Naive thymus-derived CD8-positive, alpha-beta T cell (primary cell): ENCODE measurements at regions not wholly inside any gene's neighbourhood (a gene's known extent, or its start where the extent isn't known, plus 50 kb on each side); places are given as distances from the start of the nearest gene placed in this dataset.

ENCODE experiments used
- ATAC-seq, 2 donors: fragments of 150-1000 bp; cut with Tn5 transposase in 1 of 2; sonication (Bioruptor Pico), chemical (Tn5 transposase) in 1 of 2; 1 replicate in 1 of 2; 2 replicates in 1 of 2; pipeline ENCODE4 v1.10.0; 2021; ENCODE audit warnings: mild to moderate bottlenecking in 2 of 2, moderate library complexity in 2 of 2
- POLR2A ChIA-PET: fragments of 350-600 bp; sonication (Branson Sonifier 250); formaldehyde crosslinking; loops from one replicate; lab custom pipeline; 2021; ENCODE audit warnings: antibody characterized with exemption; lab: Charles Lee
- DNase-seq, 10 donors: peaks; one replicate each; pipeline versions ENCODE4 v3.0.0 to v3.0.0-alpha.2; 2020 to 2022
- H3K27ac Mint-ChIP-seq, 10 donors: one replicate each; pipeline ENCODE4 v1.8.0; 2020 to 2022; ENCODE audit warnings: mild to moderate bottlenecking in 10 of 10, mixed read lengths in 10 of 10, moderate library complexity in 4 of 10, inconsistent platforms in 1 of 10
- H3K27me3 Mint-ChIP-seq, 5 donors: one replicate each; pipeline ENCODE4 v1.8.0; 2021 to 2022; ENCODE audit warnings: mixed read lengths in 5 of 5
- H3K36me3 Mint-ChIP-seq, 3 donors: one replicate each; pipeline ENCODE4 v1.8.0; 2020 to 2022; ENCODE audit warnings: mixed read lengths in 3 of 3, mild to moderate bottlenecking in 2 of 3, inconsistent platforms in 1 of 3
- H3K4me1 Mint-ChIP-seq, 4 donors: one replicate each; pipeline ENCODE4 v1.8.0; 2021 to 2022; ENCODE audit warnings: mixed read lengths in 4 of 4
- H3K4me3 Mint-ChIP-seq, 10 donors: one replicate each; pipeline ENCODE4 v1.8.0; 2020 to 2022; ENCODE audit warnings: mild to moderate bottlenecking in 10 of 10, mixed read lengths in 10 of 10, moderate library complexity in 6 of 10, inconsistent platforms in 1 of 10
- H3K9me3 Mint-ChIP-seq, 9 donors: one replicate each; pipeline ENCODE4 v1.8.0; 2020 to 2022; ENCODE audit warnings: mixed read lengths in 9 of 9, mild to moderate bottlenecking in 3 of 9, inconsistent platforms in 1 of 9, moderate library complexity in 1 of 9

DNA sequence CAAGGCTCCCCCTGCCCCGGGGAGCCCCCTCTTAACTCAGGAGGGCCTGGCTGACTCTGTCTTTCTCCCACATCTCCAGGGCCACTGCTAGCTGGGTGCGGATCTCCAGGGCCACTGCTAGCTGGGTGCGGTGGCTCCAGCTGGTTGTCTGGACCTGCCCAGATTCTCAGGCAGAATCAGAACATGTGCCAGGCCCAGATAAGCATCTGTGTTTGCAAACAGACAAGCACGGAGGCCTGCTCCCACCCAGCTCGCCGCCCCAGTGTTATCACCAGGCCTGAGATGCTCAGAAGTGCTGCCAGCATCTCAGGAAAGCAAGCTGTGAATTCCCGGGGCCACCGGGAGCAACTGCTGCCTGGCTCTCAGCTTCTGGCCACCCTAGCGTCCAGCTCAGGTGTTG, 98.4 kb upstream of the FZD10 start:
- Mint-ChIP-seq H3K27me3 (peaks cover 0 to 10% (median 4%) of the 10 kb centered on the region in 5 donors), H3K9me3 (peaks cover 0 to 9% (median 0%) of the 10 kb centered on the region in 9 donors), H3K4me1 (no peaks in the 10 kb centered on the region), H3K27ac (no peak overlapping the region), H3K4me3 (no peak overlapping the region), H3K36me3 (peaks cover 0 to 9% (median 0%) of the 10 kb centered on the region in 3 donors)
- POLR2A ChIA-PET: no interaction called here
- DNase-seq (no peak), ATAC-seq (no peak)

DNA sequence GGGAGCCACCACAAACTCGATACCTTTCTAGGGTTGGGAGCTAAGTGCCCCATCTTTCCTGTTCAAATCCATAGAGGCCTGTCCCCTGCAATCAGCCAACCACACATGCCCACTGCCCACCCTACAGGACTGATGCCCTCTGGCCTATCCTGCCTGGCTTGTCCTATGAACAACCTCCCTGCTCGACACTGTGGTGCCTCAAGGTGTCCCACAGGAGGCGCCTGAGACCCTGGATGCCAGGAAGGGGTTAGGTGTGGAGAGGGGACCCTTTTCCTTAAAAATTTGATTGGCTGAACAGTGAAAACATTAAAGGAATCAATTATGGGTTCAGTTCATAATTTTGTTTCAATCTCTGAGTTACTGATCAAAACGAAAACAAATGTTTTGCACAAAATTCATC, 97.3 kb upstream of the FZD10 start:
- peaks cover 0 to 9% (median 0%) of the 10 kb centered on the region in 9 donors for H3K9me3 Mint-ChIP-seq
- H3K36me3 Mint-ChIP-seq: peaks cover 0 to 9% (median 0%) of the 10 kb centered on the region in 3 donors
- no peak overlapping the region for H3K27ac Mint-ChIP-seq
- peaks cover 0 to 6% (median 2%) of the 10 kb centered on the region in 5 donors for H3K27me3 Mint-ChIP-seq
- ATAC-seq (no peak), DNase-seq (no peak)
- H3K4me3 Mint-ChIP-seq: no peak overlapping the region
- POLR2A ChIA-PET: no interaction called here
- H3K4me1 Mint-ChIP-seq: peaks cover 0 to 2% (median 0%) of the 10 kb centered on the region in 4 donors

DNA sequence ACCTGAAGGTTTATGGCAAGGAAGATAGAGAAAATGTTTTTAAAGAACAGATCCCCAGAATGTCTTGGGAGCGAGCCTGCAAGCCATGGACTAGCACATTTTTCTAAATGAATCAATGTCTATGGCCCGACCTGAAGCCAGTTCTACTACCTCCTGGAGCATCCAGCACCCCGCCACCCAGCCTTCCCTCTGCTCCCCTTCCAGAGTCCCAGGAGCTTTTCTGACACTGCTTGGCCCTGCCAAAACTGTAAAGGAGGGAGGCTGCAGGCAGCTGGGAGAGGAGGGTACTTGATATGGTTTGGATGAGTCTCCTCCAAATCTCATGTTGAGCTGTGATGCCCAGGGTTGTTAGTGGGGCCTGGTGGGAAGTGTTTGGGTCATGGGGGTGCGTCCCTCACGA, 95.5 kb upstream of the FZD10 start:
- no peak for ATAC-seq
- H3K27me3 Mint-ChIP-seq: peaks cover 0 to 4% (median 0%) of the 10 kb centered on the region in 5 donors
- POLR2A ChIA-PET: no interaction called here
- no peak overlapping the region for H3K4me3 Mint-ChIP-seq
- peaks cover 0 to 2% (median 0%) of the 10 kb centered on the region in 3 donors for H3K36me3 Mint-ChIP-seq
- no peak overlapping the region for H3K27ac Mint-ChIP-seq
- peaks cover 0 to 2% (median 0%) of the 10 kb centered on the region in 9 donors for H3K9me3 Mint-ChIP-seq
- DNase-seq: no peak
- peaks cover 0 to 2% (median 0%) of the 10 kb centered on the region in 4 donors for H3K4me1 Mint-ChIP-seq

DNA sequence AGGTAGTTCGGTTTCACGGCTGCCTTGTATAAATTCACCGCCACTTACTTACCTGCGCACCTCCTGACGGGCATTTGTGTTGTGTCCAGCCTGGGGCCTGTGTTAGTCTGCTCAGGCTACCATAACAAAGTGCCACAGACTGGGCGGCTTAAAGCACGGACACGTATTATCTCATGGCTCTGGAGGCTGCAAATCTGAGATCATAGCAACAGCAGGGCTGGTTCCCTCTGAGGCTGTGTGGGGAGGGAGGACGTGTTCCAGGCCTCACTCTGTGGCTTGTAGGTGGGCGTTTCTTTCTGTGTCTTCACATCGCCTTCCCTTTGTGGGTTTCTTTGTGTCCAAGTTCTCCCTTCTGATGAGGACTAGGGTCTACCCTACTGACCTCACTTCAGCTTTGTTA, 93.5 kb upstream of the FZD10 start:
- Mint-ChIP-seq H3K27ac (no peak overlapping the region), H3K36me3 (no peaks in the 10 kb centered on the region), H3K4me3 (no peak overlapping the region), H3K27me3 (peaks cover 0 to 6% (median 0%) of the 10 kb centered on the region in 5 donors), H3K4me1 (peaks cover 0 to 2% (median 0%) of the 10 kb centered on the region in 4 donors), H3K9me3 (peaks cover 0 to 2% (median 0%) of the 10 kb centered on the region in 9 donors)
- DNase-seq (no peak), ATAC-seq (no peak)
- POLR2A ChIA-PET: no interaction called here

DNA sequence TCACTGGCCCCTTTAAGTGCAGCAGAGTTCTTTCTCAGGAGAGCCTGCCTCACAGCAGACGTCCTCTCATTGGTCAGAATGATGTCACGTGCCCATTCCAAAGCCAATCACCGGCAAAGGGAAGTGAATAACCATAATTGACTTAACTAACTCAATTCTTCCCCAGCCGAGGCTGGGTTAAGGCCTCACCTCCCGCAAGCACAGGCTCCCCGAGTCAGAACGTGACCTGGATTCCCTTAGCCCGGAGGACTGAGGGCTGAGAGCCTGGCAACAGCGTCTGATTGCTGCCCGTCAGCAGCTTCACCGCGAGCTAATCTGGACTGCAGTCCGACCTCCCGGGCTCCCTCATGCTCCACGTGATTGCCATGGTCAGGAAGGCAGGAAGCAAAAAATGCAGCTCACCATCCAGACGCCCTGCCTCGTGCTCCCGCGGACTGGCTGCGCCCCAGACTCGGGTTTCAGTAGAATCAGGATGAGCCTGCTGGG, 92.1 kb upstream of the FZD10 start:
- Mint-ChIP-seq H3K4me1 (peaks cover 0 to 2% (median under 1%) of the 10 kb centered on the region in 4 donors), H3K4me3 (no peak overlapping the region), H3K36me3 (no peaks in the 10 kb centered on the region), H3K9me3 (peaks cover 0 to 2% (median 0%) of the 10 kb centered on the region in 9 donors), H3K27me3 (peaks cover 0 to 9% (median 0%) of the 10 kb centered on the region in 5 donors), H3K27ac (peak overlapping the region in 1 of 10 donors; percentile 24)
- DNase-seq (no peak), ATAC-seq (no peak)
- POLR2A ChIA-PET: no interaction called here

DNA sequence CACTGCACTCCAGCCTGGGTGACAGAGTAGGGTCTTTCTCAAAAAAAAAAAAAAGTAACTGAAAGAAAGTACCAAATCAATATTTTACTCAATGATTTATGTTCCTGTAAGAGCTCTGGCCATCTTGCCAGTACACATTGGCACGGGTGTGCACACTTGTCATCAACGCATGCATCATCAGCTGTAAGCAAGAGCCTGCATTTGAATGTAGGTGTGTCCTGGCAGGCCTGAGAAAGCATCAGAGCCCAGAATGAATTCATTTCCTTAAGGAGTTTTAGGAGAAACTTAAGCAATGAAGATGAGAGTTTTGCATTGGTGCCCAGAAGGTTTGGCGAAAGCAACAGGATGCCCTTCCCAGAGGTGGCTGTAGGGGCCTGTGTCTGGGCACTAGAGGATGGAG, 88.5 kb upstream of the FZD10 start:
- H3K27ac Mint-ChIP-seq: no peak overlapping the region
- peaks cover 0 to 14% (median 4%) of the 10 kb centered on the region in 5 donors for H3K27me3 Mint-ChIP-seq
- peaks cover 1 to 19% (median 7%) of the 10 kb centered on the region in 4 donors for H3K4me1 Mint-ChIP-seq
- H3K9me3 Mint-ChIP-seq: peaks cover 0 to 15% (median 4%) of the 10 kb centered on the region in 9 donors
- POLR2A ChIA-PET: no interaction called here
- no peak for ATAC-seq
- H3K36me3 Mint-ChIP-seq: peaks cover 0 to 8% (median 0%) of the 10 kb centered on the region in 3 donors
- no peak for DNase-seq
- no peak overlapping the region for H3K4me3 Mint-ChIP-seq

DNA sequence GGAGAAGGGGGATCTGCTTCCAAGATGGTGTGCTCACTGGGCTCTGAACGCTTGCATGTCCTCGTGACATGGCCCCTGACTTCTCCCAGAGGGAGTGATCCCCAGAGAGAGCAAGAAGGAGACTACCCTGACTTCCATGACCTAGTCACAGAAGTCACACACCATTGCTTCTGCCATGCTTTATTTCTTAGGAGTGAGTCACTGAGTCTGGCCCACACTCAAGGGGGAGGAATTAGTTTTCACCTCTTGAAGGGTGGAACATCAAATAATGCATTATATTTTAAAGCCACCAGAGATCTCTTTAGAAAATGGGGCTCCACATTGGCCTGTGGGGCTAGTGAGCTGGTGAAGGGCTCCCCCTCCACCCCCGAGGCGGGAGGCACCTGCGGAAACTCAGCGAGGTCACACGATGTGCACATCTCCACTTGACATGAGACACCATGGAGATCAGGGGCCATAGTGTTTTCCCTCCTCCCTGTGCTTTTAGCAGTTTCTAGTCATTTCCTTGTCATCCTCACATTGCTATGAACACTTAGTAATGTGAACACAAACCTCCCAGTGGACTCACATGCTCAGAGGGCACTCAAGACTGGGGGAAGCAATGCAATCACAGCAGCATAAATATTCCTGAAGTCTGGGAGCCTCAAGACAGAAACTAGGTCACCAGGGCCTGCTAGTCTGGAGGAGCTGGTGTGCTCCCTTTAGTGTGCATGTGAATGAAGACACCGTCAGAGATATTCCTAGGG, 87.4 kb upstream of the FZD10 start:
- peak overlapping the region in 1 of 10 donors; percentile 39 for H3K27ac Mint-ChIP-seq
- H3K27me3 Mint-ChIP-seq: peaks cover 0 to 14% (median 4%) of the 10 kb centered on the region in 5 donors
- peaks cover 0 to 18% (median 0%) of the 10 kb centered on the region in 3 donors for H3K36me3 Mint-ChIP-seq
- H3K4me3 Mint-ChIP-seq: no peak overlapping the region
- POLR2A ChIA-PET: no interaction called here
- peaks cover 1 to 19% (median 6%) of the 10 kb centered on the region in 4 donors for H3K4me1 Mint-ChIP-seq
- no peak for DNase-seq
- no peak for ATAC-seq
- peaks cover 0 to 15% (median 4%) of the 10 kb centered on the region in 9 donors for H3K9me3 Mint-ChIP-seq

DNA sequence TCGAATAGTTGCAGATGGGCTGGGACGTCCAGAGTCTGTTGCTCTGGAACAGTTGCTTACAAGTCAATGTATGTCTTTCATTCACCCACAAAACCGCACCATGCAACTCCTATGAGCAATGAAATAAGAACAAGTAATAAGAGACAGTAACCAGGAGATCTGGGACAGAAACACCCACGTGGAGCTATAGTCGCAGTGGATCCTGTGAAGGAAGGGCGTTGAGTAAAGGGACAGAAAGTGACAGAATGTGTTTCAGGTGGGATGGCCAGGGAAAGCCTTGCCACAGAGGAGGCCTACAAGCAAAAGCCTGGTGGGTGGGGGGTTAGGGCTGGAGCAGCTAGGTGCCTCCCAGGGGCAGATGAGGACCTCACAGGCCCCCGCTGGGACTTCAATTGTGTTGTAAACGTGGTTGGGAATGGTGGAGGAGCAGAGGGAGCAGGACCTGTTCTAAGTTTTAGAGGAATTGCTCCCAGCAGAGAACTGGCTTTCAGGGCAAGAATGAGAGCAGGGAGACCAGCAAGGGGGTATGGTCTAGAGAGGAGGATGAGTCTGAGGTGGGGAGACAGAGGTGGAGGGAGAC, 86.7 kb upstream of the FZD10 start:
- DNase-seq (no peak), ATAC-seq (no peak)
- Mint-ChIP-seq H3K9me3 (peaks cover 0 to 15% (median 4%) of the 10 kb centered on the region in 9 donors), H3K36me3 (peaks cover 0 to 18% (median 0%) of the 10 kb centered on the region in 3 donors), H3K27me3 (peaks cover 0 to 14% (median 4%) of the 10 kb centered on the region in 5 donors), H3K4me3 (no peak overlapping the region), H3K4me1 (peaks cover 1 to 20% (median 6%) of the 10 kb centered on the region in 4 donors), H3K27ac (peak overlapping the region in 4 of 10 donors; percentile 3 to 61 (median 36))
- POLR2A ChIA-PET: no interaction called here

DNA sequence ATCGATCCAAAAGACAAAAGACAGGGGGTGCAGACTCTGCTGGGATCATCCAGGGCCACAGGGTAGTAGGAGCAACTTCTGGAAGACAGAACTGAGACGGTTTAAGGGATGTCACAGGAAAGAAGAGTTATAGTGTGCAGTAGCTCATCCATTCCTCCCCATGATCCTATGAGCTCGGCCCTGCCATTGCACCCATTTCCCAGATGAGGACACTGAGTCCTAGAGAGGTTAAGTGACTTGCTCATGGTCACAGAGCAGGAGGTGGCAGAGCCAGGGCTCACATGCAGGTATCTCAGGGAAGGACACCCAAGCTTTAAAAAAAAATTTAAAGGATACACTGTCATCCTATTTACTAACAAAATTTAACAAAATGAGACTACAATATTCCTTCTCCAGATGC, 86.1 kb upstream of the FZD10 start:
- DNase-seq (no peak), ATAC-seq (no peak)
- Mint-ChIP-seq H3K4me1 (peaks cover 1 to 25% (median 8%) of the 10 kb centered on the region in 4 donors), H3K27me3 (peaks cover 0 to 14% (median 4%) of the 10 kb centered on the region in 5 donors), H3K9me3 (peaks cover 0 to 15% (median 4%) of the 10 kb centered on the region in 9 donors), H3K36me3 (peaks cover 0 to 18% (median 0%) of the 10 kb centered on the region in 3 donors), H3K27ac (peak overlapping the region in 1 of 10 donors; percentile 61), H3K4me3 (no peak overlapping the region)
- POLR2A ChIA-PET: no interaction called here

DNA sequence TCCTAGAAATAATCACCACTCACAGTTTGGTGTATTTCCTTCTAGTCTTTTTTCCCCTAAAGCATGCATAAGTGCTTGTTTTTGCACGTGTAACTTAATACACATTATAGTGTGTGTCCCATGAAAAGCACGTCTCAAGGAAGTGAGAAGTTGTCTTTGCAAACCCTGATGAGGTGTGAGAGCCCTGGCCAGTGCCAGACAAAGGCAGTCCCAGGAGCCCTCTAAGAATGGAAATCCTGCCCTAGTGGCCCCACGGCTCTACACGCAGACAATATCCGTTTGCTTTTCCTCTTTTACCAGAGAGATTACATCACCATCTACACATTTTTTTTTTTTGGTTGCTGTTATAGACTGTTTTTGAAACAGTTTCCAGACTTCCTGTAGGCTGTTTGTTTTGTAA, 85.5 kb upstream of the FZD10 start:
- peaks cover 1 to 32% (median 9%) of the 10 kb centered on the region in 4 donors for H3K4me1 Mint-ChIP-seq
- ATAC-seq (peak in 1 of 2 donors; percentile 36), DNase-seq (no peak)
- peaks cover 0 to 15% (median 4%) of the 10 kb centered on the region in 9 donors for H3K9me3 Mint-ChIP-seq
- H3K36me3 Mint-ChIP-seq: peaks cover 0 to 18% (median 0%) of the 10 kb centered on the region in 3 donors
- H3K27ac Mint-ChIP-seq: no peak overlapping the region
- H3K27me3 Mint-ChIP-seq: peaks cover 0 to 13% (median 3%) of the 10 kb centered on the region in 5 donors
- H3K4me3 Mint-ChIP-seq: peak overlapping the region in 3 of 10 donors; percentile 7 to 52 (median 47)
- POLR2A ChIA-PET: no interaction called here

DNA sequence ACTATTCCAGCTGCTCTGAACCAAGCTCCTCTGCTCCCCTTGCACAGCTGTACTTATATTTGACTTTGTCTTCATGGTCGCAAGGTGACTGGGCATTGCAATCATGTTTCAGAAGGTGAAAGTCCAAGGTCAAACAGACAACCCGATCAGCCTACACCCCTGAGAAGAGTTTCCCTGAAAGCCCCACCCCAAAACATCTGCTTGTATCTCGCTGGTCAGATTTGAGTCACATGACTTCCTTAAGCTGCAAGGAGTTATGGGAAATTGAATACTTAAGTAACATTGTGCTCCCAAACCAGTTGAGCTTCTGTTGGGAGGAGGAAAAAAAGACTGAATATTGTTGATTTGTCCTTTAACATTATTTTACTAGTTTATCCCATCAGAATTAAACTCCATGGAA, 83.4 kb upstream of the FZD10 start:
- POLR2A ChIA-PET: no interaction called here
- no peak overlapping the region for H3K27ac Mint-ChIP-seq
- H3K4me3 Mint-ChIP-seq: no peak overlapping the region
- DNase-seq (no peak), ATAC-seq (no peak)
- H3K27me3 Mint-ChIP-seq: peaks cover 0 to 13% (median 0%) of the 10 kb centered on the region in 5 donors
- peaks cover 1 to 40% (median 9%) of the 10 kb centered on the region in 4 donors for H3K4me1 Mint-ChIP-seq
- peaks cover 0 to 18% (median 0%) of the 10 kb centered on the region in 3 donors for H3K36me3 Mint-ChIP-seq
- peaks cover 0 to 15% (median 4%) of the 10 kb centered on the region in 9 donors for H3K9me3 Mint-ChIP-seq

DNA sequence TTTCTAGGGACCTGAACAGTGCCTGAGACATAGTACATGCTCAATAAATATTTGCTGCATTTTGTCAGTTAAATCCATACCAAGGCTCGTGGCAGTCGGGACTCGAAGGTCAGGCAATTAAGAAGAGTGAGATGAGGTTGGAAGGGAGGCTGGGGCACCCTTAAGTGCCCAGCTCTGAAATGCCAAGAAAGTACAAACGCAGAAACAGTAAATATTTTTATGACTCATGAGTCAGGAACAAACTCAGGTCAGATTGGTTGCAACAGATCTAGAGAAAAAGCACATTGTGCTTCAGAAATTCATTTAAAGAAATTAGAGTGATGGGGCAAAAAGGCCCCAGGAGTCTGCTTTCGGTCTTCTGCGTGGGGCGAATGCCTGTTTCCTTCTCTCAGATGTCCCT, 83.0 kb upstream of the FZD10 start:
- H3K27me3 Mint-ChIP-seq: peaks cover 0 to 13% (median 0%) of the 10 kb centered on the region in 5 donors
- no peak overlapping the region for H3K4me3 Mint-ChIP-seq
- H3K36me3 Mint-ChIP-seq: peaks cover 0 to 18% (median 0%) of the 10 kb centered on the region in 3 donors
- no peak for ATAC-seq
- peaks cover 1 to 42% (median 12%) of the 10 kb centered on the region in 4 donors for H3K4me1 Mint-ChIP-seq
- no peak overlapping the region for H3K27ac Mint-ChIP-seq
- POLR2A ChIA-PET: no interaction called here
- H3K9me3 Mint-ChIP-seq: peaks cover 0 to 15% (median 4%) of the 10 kb centered on the region in 9 donors
- DNase-seq: no peak
